Sigmoid colon (tissue), 3 donors: ENCODE measurements at regions not wholly inside any gene's neighbourhood (a gene's known extent, or its start where the extent isn't known, plus 50 kb on each side); places are given as distances from the start of the nearest gene placed in this dataset.

Experiments
- POLR2A ChIP-seq, 2 donors: fragments of 450-650 bp; IDR thresholded peaks; one replicate each; pipeline ENCODE4 v1.6.1; 2016; ENCODE audit warnings: antibody characterized with exemption in 2 of 2, mild to moderate bottlenecking in 2 of 2, moderate library complexity in 2 of 2
- TF ChIP-seq, protein P1 (sequence below), 4 experiments: fragments of 450-650 bp in 3 of 4; fragments of 200-600 bp in 1 of 4; IDR thresholded peaks; one replicate each; pipeline ENCODE4 v1.5.1; 2016 to 2019; ENCODE audit warnings: antibody characterized with exemption in 4 of 4, mild to moderate bottlenecking in 3 of 4, moderate library complexity in 2 of 4

DNA sequence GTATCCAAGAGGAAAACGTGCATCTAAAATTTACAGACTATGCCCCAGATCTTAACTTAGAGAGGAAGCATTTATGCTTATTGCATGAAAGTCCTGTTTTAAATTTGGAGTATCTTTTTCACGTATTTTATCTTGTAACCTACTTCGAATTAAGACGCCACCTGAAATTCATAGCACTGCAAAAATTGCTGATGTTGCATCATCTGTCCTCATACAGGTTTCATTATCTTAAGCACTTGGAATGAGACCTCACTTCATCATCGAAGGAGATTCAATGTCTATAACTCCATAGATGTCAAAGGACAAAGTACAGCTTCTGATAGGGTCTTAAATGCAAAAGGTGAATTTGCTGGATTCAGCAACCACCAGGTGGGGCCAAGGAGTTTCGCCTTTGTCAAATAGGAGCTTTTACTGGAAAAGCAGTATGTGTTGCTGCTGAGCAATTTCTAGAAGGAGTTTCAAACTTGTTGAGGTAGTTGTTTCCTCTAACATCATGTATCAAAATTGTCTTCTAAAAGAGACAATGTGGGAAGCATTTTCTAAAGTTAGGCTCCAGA is 106.4 kb upstream of the CCDC85A start:
- TF ChIP-seq, protein P1, sequence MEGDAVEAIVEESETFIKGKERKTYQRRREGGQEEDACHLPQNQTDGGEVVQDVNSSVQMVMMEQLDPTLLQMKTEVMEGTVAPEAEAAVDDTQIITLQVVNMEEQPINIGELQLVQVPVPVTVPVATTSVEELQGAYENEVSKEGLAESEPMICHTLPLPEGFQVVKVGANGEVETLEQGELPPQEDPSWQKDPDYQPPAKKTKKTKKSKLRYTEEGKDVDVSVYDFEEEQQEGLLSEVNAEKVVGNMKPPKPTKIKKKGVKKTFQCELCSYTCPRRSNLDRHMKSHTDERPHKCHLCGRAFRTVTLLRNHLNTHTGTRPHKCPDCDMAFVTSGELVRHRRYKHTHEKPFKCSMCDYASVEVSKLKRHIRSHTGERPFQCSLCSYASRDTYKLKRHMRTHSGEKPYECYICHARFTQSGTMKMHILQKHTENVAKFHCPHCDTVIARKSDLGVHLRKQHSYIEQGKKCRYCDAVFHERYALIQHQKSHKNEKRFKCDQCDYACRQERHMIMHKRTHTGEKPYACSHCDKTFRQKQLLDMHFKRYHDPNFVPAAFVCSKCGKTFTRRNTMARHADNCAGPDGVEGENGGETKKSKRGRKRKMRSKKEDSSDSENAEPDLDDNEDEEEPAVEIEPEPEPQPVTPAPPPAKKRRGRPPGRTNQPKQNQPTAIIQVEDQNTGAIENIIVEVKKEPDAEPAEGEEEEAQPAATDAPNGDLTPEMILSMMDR (IDR thresholded peaks at IDR 0.05): no peak
- TF ChIP-seq POLR2A (IDR thresholded peaks at IDR 0.05): no peak
